ENCODE measurements at regions not wholly inside any gene's neighbourhood (a gene's known extent, or its start where the extent isn't known, plus 50 kb on each side); places are given as distances from the start of the nearest gene placed in this dataset.

GRCh38 chr3:87575550-87575949 is 299.2 kb upstream of the POU1F1 start:
- dilution Hi-C loops (cut with MboI; ENCODE audit: extremely low pct_ligation_motif_present, low sequenced_read_pairs) (no loop called here), intact Hi-C loops (cut with micrococcal nuclease) (no loop called here)
- no peak overlapping the region for H2AFZ ChIP-seq (ENCODE audit: low read depth, low read length)
- BruUV-seq (replicated peaks): no TSS peak
- CTCF ChIA-PET: no interaction called here
- H3K4me3 ChIP-seq (replicated peaks in 1 of 3; ENCODE audit: insufficient read depth in 1 of 3, low read depth in 1 of 3, low read length in 3 of 3): no peak overlapping the region
- no peak overlapping the region for H3K9ac ChIP-seq (replicated peaks; ENCODE audit: extremely low read depth, insufficient read depth, low read length)
- no peaks in the 10 kb centered on the region for H3K36me3 ChIP-seq (ENCODE audit: control insufficient read depth in 2 of 2, extremely low read depth in 1 of 2, insufficient read depth in 2 of 2, low read length in 2 of 2)
- H3K27ac ChIP-seq (ENCODE audit: insufficient read depth, low read depth, low read length): no peak overlapping the region
- no peak for FAIRE-seq
- no peaks in the 10 kb centered on the region for H3K4me1 ChIP-seq (ENCODE audit: control insufficient read depth, extremely low read depth, insufficient read depth, low read length)
- POLR2A ChIA-PET: no interaction called here
- TF ChIP-seq GATA2 (IDR thresholded peaks at IDR 0.05; ENCODE audit: insufficient read depth, insufficient read length, low read depth, low read length) (no peak), EZH2 (IDR thresholded peaks at IDR 0.05; ENCODE audit: borderline replicate concordance, low read depth, low read length, severe bottlenecking) (no peak), MAX (IDR thresholded peaks at IDR 0.05; ENCODE audit: insufficient read depth, insufficient read length) (no peak), CTCF (IDR thresholded peaks at IDR 0.05; ENCODE audit: extremely low read depth in 1 of 2, insufficient read depth in 1 of 2, low read depth in 1 of 2, low read length in 2 of 2) (no peak), POLR2A (IDR thresholded peaks at IDR 0.05; ENCODE audit: low read depth, low read length) (no peak), JUN (IDR thresholded peaks at IDR 0.05; ENCODE audit: borderline replicate concordance, insufficient read depth, insufficient read length, low read depth) (no peak), POLR2AphosphoS5 (IDR thresholded peaks at IDR 0.05; ENCODE audit: insufficient read depth, low read depth, low read length) (no peak), FOS (IDR thresholded peaks at IDR 0.05; ENCODE audit: borderline replicate concordance, insufficient read depth, low read length) (no peak), MYC (IDR thresholded peaks at IDR 0.05; ENCODE audit: low read depth, low read length) (no peak)
- no peaks in the 10 kb centered on the region for H3K79me2 ChIP-seq (ENCODE audit: control insufficient read depth, insufficient read depth, low read length)
- H3K9me1 ChIP-seq (replicated peaks; ENCODE audit: control insufficient read depth, extremely low read depth, insufficient read depth, low read length): no peaks in the 10 kb centered on the region
- no peak overlapping the region for H3K4me2 ChIP-seq (ENCODE audit: insufficient read depth, low read length)
- H3K27me3 ChIP-seq (ENCODE audit: control insufficient read depth in 2 of 2, insufficient read depth in 2 of 2, low read length in 2 of 2): no peaks in the 10 kb centered on the region
- no peaks in the 10 kb centered on the region for H4K20me1 ChIP-seq (replicated peaks; ENCODE audit: control insufficient read depth, extremely low read depth, insufficient read depth, low read length)
- no peak for DNase-seq (ENCODE audit: low read depth, low spot score)
- H3K9me3 ChIP-seq (replicated peaks; ENCODE audit: control insufficient read depth, insufficient read depth, low read length): no peaks in the 10 kb centered on the region
